GM19193 (cell line): ENCODE measurements at regions not wholly inside any gene's neighbourhood (a gene's known extent, or its start where the extent isn't known, plus 50 kb on each side); places are given as distances from the start of the nearest gene placed in this dataset.

Experiments used
- POLR2A ChIP-seq: IDR thresholded peaks from 4 replicates; pipeline ENCODE4 v1.6.1; 2011; ENCODE audit not compliant: insufficient read depth, insufficient read length; ENCODE audit errors: extremely low read depth

DNA sequence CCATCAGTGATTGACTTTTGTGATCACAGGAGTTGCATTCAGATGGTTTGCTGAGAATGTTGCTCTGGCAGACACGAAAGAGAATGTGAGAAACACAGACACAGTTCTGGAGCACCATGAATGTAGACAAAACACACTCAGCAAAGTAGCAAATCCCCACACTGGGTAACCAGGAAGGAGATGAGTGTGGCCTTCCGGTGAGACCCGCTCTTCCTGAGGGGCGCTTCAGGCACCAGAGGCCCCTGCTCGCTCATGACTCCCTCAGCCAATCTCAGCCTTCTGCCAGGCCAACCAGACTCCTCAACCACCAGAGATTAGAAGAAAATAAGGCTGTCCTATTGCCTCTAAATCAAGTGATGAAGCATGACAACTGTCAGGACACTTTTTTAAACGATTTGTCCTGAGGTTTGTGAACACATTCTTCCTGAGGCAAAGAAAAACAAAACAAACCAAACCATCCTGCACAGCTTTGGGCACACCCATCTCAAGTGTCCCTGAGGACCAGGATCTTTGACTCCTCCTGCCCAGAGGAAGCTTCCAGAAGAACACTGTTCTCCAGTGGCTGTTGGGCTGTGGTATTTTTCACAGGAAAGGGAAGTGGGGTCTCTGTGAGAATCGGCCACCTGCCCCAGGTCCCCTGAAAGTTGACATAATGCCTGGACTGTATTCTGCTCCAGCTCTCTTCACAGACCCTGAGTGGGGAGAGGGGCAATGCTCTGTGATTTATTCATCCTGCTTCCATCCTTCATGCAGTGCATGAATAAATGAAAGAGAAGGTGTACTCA, 152.8 kb downstream of the BCL11A start:
- TF ChIP-seq POLR2A = no peak

DNA sequence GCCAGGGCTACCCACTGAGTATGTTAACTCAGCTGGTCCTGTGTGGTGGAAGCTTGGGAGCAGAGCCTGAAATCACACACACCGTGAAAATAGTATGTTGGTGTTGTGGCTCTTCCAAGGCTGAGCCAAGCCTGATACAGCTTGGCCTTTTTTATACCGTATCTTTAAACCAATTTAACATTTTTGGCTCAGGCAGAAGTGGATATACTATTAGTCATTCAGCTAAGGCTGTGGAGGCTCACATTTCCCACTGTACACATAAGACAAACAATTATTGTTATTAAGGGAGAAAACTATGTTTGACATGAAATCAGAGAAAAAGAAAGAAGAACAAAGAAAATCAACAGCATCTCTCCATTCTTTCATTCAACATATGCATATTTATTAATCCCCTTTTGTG, 159.0 kb downstream of the BCL11A start:
- no peak for TF ChIP-seq POLR2A

DNA sequence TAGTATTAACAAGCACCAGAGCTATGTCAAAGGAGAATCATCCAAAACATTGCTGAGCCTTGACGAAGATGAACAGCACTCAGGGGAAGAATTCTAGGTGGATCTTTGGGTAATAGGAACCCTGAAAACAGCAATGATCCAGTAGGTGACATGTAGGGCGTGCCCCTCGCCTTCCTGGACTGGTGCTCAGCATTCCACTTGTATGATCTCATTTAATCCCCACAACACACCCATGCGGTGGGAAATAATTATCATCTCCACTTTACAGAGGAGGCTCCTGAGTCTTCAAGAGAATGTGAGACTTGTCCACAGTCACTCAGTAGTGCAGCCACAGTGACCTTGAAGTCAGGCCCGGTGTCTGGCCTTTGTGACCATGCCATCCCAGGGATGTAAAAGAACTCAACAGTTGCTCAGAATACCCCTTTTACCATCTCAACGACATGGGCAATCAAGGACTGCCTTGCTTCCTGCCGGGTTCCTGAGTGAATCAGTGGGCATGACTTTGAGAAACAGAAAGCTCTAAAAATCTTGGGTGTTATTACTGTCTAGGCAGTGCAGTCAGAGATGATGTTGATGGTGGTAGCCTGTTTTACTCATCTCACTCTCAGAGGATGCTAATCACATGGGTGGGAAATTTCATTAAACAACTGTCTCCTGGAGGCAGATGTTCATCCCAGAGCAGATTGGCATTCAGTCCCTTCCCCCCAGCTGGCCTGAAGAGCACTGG, 161.6 kb downstream of the BCL11A start:
- no peak for TF ChIP-seq POLR2A

DNA sequence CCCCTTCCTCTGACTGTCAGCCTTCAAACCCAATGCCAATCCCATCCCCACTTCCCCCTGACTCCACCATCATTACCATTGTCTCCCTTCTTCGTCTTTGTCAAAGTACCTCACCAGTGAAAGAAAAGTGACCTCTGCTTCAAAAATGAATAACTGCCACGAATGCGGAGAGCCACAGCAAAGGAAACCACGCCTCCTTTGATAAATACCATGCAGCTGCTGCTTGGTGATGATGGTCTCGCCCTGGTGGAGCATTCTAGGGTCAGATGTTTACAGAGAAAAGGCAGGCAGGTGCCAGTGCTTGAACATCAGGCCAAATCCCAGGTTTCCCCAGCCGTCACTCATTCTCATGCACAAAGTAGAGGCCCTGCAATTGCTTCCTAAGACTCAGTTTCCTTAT, 162.2 kb downstream of the BCL11A start:
- no peak for TF ChIP-seq POLR2A

DNA sequence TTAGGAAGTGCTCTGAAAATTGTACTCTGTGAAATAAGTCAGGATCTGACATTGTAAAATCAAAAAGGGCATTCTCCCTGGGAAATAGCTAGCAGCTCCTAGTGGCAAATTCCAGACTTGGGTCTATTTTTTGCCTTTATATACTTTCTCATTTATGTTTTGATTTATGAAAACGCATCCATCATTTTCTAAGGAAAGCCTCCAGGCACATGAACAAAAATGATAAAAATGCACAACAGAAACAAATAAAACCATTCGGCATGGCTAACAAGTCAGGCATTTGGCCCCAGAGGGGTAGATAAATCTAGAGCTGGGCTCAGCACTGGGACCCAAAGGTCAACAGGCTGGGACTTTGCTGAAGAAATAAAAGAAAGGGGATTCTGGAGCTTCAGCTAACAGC, 167.0 kb downstream of the BCL11A start:
- no peak for TF ChIP-seq POLR2A

GRCh38 chr2:60385648-60386047, 167.8 kb downstream of the BCL11A start:
- no peak for TF ChIP-seq POLR2A

- TF ChIP-seq POLR2A = no peak
These were observed 169.9 kb downstream of the BCL11A start for GRCh38 chr2:60383401-60384143.

GRCh38 chr2:60380411-60380810, 173.0 kb downstream of the BCL11A start:
- no peak for TF ChIP-seq POLR2A

DNA sequence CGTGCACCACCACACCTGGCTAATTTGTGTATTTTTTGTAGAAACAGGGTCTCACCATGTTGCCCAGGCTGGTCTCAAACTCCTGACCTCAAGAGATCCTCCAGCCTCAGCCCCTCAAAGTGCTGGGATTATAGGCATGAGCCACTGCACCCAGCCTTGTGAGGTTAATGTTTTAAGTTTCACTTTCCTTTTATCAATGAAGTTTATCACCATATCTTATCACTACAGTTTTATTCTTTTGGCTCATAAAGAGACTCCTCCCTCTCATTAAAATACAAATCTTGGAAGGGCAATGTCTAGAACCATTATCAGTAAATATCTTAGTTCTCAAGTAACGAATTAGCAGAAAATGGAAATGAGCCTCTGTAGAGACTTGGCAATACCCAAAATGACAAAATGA, 173.8 kb downstream of the BCL11A start:
- no peak for TF ChIP-seq POLR2A

GRCh38 chr2:60379216-60379615, 174.2 kb downstream of the BCL11A start:
- no peak for TF ChIP-seq POLR2A

GRCh38 chr2:60377825-60378224, 175.6 kb downstream of the BCL11A start:
- no peak for TF ChIP-seq POLR2A

DNA sequence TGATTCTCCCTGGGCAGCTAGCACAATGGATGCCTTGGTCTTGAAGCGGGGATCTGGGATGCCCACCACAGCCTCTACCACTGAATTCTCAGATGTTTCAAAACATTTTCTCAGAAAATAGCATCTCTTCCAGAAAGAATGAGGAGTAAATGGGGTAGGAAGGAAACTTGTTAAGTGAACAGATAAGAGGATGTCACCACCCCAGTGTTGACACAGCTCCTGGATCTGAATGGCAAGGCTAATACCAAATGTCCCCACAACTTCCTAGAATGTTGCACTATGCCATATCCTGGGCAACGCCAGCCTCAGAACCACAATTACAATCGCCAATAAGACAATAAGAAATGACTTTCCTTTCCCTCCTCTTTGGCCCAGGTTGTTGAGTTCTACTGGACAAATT, 177.2 kb downstream of the BCL11A start:
- TF ChIP-seq POLR2A = no peak

DNA sequence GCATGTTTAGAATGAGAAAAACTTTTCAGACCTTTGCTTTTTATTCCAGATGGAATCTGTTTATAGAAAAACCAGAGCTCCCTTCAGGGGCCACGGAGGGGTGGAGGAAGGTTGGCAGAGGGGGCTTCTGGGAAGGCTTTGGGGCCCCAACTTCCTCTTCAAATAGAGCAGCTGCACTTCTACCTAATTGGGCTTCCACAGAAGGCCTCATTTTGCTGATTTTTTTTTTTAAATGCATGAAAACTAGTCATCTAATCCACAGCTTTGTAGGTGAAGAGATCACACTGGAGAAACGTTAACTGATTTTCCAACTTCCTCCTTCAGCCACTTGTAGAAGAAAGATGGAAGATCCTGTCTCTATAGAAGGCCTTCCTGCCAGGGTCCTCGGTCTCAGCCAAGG, 181.8 kb downstream of the BCL11A start:
- no peak for TF ChIP-seq POLR2A

DNA sequence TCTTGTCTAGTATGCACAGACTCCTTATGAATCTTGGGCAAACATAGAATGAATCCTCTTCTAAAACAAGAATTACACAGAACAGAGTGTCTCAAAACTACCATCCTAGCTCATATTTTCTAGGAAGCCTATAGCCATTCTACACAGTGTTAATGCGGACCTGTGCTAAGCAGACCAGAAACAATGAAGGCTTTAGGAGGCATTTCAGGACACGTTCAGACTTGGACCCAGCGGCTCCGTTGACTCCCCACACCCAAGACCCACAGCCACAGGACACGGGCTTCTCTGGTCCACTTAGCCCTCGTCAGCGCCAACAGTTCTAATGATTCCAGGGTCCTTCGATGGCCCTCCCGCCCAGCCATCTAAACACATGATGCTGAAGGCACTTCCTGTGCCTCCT, 182.2 kb downstream of the BCL11A start:
- no peak for TF ChIP-seq POLR2A

GRCh38 chr2:60370814-60371213, 182.6 kb downstream of the BCL11A start:
- no peak for TF ChIP-seq POLR2A
